ENCODE measurements at regions not wholly inside any gene's neighbourhood (a gene's known extent, or its start where the extent isn't known, plus 50 kb on each side); places are given as distances from the start of the nearest gene placed in this dataset.
"Not testable (repeated sequence)": the region's sequence is repeated elsewhere in the genome, so short reads cannot be mapped to it uniquely, and the experiment has no call there.

- DNase-seq (ENCODE audit: low read depth), result no peak
Measured at GRCh38 chr2:16189029-16189835, 248.9 kb downstream of the MYCN start.

DNA sequence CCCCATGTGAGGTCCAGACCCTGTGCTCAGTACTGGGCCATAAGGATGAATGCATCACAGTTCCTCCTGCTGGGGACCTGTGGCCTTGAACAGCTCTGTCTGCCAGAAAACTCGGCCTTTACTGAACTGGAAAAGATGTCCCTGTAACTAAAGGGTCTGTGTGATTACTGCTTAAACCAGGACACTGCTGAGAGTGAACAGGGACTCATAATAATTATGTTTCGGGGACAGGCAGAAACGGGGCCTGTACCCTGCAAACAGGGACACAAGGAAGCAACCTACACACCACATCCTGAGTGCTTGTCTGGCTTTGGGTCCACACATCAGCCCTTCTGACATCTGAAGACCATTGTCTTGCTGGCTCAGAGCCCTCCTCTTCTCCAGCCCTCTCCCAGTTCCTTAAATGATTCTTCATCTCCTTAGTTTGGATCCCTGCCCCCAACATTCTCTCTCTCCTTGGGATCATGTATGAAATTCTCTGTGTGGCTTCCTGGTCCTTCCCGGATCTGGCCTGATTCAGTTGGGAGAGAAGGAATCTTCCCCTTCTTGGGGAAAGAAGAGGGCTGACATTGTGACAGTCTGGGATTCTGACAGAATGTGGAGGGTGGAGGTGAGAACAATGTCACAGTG is 248.0 kb downstream of the MYCN start:
- no peak for DNase-seq (ENCODE audit: low read depth)

DNA sequence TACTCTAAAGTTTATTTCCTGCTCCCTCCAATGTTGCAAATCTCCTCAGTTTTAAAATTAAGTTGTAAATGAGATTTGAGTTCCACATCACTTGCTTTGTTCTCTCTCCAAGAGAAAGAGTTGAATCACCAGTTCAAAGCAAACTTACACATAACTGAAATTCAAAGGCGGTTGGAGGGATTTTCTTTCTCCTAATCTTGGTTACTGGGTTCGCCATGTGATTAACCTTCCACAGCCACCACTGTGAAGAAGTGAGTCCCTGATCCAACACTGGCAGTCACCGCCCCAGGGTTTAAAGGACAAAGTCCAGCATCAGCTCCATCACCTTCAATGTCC is 247.1 kb downstream of the MYCN start:
- no peak for DNase-seq (ENCODE audit: low read depth)

DNA sequence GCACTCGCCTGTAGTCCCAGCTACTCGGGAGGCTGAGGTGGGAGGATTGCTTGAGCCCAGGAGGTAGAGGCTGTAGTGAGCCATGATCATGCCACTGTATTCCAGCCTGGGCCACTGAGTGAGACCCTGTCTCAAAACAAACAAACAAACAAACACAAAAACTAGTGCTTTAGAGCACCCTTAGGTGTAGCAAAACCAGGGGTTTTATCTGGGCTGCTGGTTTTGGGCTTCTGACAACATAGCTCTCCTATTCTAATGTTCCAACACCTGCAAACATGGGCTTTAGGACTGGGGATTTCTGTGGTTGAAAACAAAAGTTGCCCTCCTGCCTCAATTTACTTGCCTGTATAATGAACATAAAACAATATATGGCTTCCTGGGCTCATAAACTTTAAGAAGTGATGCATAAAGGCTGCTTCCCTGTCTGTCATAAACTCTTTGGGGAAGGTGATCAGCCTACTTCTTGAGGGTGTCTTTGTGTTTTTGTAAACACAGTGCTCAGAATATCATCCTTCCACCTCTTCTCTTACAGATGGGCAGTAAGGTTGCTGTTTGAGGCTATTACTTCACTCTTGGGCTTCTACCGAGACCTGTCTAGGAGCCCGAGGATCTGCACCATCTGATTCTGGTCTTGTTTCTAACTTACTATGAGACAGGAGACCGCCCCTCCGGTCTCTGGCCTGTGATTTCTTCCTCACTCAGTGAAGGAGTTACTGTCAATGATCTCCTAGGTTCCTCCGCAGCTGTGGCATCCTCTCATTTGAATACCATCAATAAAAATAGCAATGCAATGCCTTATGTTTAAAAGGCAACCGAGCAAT is 246.5 kb downstream of the MYCN start:
- no peak for DNase-seq (ENCODE audit: low read depth)

DNA sequence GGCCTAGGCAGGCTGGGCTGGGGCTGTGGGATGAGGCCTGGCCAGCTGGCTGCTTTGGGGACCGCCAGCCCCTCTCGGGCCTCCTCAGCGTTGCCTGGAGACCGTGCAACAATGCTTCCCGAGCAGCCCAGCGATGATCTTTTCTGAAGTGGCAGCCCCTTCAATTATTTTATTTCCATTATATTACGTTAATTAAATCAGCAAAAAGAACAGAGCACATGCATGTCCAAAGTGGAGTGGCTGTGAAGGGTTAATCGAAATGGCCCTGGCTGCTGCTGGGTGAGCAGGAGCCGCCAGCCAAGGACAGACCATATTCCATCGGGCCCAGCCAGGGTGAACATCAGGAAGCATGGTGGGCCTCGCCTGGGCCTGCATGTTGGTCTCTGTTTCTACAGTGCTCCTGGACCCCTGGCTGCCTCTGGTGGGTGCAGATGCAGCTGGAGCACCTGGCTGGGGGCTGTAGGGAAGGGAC is 245.5 kb downstream of the MYCN start:
- no peak for DNase-seq (ENCODE audit: low read depth)

DNA sequence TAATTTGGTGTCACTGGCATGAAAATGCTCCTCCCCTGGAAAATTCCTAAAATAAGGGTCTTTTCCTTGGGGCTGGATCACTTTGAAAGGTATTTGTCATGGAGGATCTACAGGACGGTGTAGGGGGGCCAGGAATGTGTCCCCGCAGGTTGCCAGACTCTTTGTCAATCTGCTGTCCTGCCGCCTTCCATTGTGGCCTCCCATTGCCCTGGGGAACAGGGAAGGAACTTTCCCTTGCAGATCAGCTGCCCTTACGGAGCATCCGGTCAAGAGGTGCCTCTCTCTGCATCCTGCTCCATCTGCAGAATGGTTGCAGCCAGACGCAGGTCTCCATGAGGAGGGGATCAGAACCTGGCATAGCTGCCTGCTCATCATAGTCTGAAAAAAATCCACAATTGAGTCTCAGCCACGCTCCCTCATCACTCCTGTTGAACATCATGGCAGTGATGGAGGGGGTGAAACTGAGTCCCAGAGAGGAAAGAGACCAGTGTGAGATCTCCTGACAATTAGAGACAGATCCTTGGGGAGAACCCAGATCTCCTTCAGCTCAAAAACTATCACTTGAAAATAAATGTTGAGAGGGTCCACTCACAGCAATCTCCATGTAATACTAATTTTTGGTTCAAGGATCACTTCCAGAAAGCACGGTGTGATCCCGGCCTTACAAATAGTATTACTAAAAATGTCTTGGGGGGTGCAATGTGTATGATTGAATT is 244.8 kb downstream of the MYCN start:
- no peak for DNase-seq (ENCODE audit: low read depth)

DNA sequence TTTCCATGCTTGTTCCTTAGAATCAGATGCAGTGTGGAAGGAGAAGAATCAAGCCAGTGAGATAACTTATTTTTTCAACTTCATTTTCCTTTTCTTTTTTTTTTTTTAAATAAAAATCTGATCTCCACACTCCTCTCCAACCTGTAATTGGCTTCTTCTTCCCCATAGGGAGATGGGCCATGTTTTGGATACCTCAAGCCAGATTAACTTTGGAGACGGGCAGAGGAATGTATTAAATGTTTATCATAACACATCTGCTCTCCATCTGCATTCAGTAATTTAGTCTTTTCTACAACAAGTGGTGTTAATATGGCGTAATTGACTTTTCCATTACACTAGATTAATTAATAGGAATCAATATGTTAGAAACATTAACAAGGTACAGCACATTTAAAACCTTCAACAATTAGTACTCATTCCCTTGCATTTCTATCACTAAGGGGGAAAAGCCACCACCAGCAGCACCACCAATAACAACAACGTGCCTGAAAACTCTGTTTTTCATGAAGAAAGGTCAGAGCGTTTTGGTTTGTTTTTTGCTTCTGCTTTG is 244.1 kb downstream of the MYCN start:
- DNase-seq (ENCODE audit: low read depth), result no peak

- DNase-seq (ENCODE audit: low read depth), result no peak
Measured at GRCh38 chr2:16183345-16183744, 243.0 kb downstream of the MYCN start.

GRCh38 chr2:16182841-16183240 is 242.5 kb downstream of the MYCN start:
- no peak for DNase-seq (ENCODE audit: low read depth)

DNA sequence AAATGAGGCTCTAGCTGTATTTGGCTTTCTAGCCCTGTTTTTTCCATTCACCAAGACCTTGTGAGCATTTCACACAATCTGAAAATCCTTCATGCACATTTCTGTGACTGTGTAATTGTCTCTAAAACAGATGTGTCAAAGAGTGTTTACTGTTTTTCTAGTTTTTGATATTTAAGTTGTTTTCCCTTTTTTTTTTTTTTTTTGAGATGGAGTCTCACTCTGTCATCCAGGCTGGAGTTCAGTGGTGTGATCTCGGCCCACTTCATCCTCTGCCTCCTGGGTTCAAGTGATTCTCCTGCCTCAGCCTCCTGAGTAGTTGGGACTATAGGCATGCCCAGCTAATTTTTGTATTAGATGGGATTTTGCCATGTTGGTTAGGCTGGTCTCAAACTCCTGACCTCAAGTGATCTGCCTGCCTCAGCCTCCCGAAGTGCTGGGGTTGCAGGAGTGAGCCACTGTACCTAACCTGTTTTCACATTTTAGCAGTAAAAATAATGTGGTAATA is 242.0 kb downstream of the MYCN start:
- DNase-seq (ENCODE audit: low read depth), result not testable (repeated sequence)

- DNase-seq (ENCODE audit: low read depth), result no peak
Measured at GRCh38 chr2:16181741-16182090, 241.4 kb downstream of the MYCN start.

- DNase-seq (ENCODE audit: low read depth), result no peak
Measured at GRCh38 chr2:16181062-16181740, 240.9 kb downstream of the MYCN start.

DNA sequence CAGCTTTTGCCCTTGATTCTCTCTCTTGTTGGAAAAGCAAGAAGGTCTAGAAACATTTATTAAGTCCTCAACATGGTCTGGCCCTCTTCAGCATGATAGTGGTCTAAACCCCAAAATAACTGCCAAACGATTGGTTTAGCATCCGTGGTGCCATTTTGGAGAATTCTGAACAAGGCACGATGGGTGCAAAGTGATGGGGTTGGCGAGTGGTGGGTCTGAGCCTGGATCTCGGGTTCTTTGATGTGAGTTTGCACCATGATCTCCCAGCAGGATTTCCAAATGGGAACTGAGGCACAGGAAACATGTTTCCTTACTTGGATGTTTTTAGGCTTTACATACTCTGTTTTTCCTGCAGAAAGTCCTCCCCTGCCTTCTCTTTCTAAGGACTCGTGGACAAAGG is 240.3 kb downstream of the MYCN start:
- no peak for DNase-seq (ENCODE audit: low read depth)

DNA sequence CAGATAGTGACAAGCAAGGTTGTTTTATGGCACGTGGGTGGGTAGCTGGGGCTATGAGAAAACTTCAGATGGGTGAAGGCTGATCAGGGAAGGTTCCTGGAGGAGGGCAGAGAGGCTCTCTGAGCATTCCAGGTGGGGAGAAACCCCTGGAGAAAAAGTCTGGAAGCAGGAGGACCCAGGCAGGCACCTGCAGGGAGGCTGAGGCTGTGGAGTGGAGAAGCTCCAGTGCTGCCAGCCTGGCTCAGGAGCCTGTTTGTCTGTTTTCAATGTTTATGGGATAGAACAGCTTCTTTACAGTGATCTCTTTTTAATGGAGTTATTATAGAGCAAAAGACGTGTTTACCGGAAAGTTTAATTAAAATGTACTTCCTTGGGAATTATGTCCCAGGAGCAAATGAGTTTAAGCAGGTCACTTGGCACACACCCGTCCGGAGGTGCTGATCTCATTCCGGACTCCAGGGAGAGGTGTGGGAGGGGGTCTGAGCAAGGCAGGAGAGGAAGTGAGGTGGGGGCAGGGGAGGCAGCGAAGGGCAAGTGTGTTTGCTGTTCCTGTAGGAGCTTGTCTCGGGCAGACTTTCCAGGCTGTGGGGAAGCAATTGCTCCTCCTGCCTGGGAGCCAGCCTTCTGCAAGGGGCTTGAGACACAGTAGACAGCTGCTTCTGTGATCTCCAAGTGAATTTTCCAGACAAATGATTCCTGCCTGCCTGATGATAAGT is 239.5 kb downstream of the MYCN start:
- no peak for DNase-seq (ENCODE audit: low read depth)

DNA sequence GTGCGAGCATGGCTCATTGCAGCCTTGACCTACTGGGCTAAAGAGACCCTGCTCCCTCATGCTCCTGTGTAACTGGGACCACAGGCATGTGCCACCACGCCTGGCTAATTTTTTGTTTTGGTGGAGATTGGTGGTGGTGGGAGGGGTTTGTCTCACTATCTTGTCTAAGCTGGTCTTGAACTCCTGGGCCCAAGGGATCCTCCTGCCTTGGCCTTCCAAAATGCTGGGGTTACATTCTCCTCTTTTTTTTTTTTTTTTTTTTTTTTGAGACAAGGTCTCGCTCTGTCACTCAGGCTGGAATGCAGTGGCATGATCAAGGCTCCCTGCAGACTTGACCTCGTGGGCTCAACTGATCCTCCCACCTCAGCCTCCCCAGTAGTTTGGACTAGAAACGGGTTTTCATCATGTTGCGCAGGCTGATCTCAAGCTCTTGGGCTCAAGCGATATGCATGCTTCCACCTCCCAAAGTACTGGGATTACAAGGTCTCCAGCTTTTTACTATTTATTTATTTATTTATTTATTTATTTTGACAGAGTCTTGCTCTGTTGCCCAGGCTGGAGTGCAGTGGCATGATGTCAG is 238.3 kb downstream of the MYCN start:
- DNase-seq (ENCODE audit: low read depth), result no peak

DNA sequence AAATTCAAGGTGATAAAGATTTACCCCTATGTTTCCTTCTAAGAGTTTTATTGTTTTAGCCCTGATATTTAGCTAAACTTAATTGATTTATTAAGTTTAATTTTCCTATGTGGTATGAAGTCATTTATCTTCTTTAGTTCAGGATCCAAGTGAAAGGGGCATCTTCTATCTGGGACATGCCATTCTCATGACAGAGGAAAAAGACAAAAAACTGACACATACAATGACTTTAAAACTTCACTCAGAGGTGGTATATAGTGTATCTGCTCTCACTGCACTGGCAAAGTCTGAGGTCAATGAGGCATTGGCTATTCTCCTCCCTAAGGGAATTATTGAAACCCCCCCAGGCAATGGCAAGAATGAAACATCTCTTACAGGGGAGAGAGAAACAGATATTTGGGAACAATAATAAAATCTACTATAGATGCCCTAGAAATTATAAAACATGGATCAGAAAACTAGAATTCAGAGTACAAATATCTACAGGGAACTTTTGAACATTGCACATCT is 237.4 kb downstream of the MYCN start:
- no peak for DNase-seq (ENCODE audit: low read depth)

DNA sequence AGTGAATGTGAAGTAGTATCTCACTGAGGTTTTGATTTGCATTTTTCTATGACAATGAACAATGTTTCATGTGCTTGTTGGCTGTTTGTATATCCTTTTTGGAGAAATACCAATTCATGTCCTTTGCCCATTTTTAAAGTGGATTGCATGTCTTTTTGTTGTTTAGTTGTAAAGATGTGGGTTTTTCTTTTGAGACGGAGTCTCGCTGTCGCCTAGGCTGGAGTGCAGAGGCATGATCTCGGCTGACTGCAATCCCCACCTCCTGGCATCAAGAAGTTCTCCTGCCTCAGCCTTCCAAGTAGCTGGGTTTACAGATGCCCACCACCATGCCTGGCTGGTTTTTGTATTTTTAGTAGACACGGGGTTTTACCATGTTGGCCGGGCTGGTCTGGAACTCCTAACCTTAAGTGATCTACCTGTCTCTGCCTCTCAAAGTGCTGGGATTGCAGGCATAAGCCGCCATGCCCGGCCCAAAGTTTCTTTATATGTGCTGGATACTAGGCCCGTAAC is 236.7 kb downstream of the MYCN start:
- DNase-seq (ENCODE audit: low read depth), result no peak

GRCh38 chr2:16175247-16175825 is 235.0 kb downstream of the MYCN start:
- no peak for DNase-seq (ENCODE audit: low read depth)

- DNase-seq (ENCODE audit: low read depth), result no peak
Measured at GRCh38 chr2:16174693-16175045, 234.3 kb downstream of the MYCN start.

Data from fibroblast of gingiva (primary cell).